ENCODE measurements at regions not wholly inside any gene's neighbourhood (a gene's known extent, or its start where the extent isn't known, plus 50 kb on each side); places are given as distances from the start of the nearest gene placed in this dataset.

GRCh38 chr5:56409331-56410190 is 176.4 kb upstream of the ANKRD55 start:
- no peak for TF ChIP-seq CTCF (IDR thresholded peaks at IDR 0.05)
- TF ChIP-seq ZFX (IDR thresholded peaks at IDR 0.05; ENCODE audit: borderline replicate concordance) = no peak
